HCT116 (cell line): ENCODE measurements at regions not wholly inside any gene's neighbourhood (a gene's known extent, or its start where the extent isn't known, plus 50 kb on each side); places are given as distances from the start of the nearest gene placed in this dataset.

ENCODE experiments used
- ATAC-seq: fragments of 200-7000 bp; cut with Tn5 transposase; 2 replicates; pipeline ENCODE4 v1.9.1; 2020; ENCODE audit warnings: mild to moderate bottlenecking, moderate library complexity
- BruUV-seq: library from RNA; stranded (reverse); fragments of 400-500 nt; replicated peaks from 2 replicates; lab custom pipeline; 2021; lab: Mats Ljungman, UMichigan
- CTCF ChIA-PET: fragments of 300-600 bp; sonication (Branson Sonifier 250); formaldehyde crosslinking; loops from one replicate; lab custom pipeline; 2021; ENCODE audit warnings: antibody characterized with exemption; lab: Charles Lee
- POLR2A ChIA-PET: fragments of 300-600, 350-600 bp; sonication (Branson Sonifier 250); formaldehyde crosslinking; loops from one replicate; lab custom pipeline; 2021; ENCODE audit warnings: antibody characterized with exemption; lab: Charles Lee
- RAD21 ChIA-PET, 2 experiments: fragments of 300-600 bp; sonication (Branson Sonifier 250); formaldehyde crosslinking; loops; one replicate each; lab custom pipeline; 2023; ENCODE audit warnings: low total read pairs in 2 of 2; ENCODE audit not compliant: uncharacterized antibody in 2 of 2, unreplicated experiment in 2 of 2, low non-redundant PET in 1 of 2; lab: Charles Lee
- DNase-seq: peaks from one replicate; pipeline ENCODE4 v3.0.0-alpha.2; 2010; ENCODE audit warnings: low read depth, low spot score
- H2AFZ ChIP-seq: fragments of 200-600 bp; shearing (Covaris generic), sonication (generic); 2 replicates; pipeline ENCODE4 v1.6.1; 2017; ENCODE audit warnings: low read depth, mixed run types, mixed read lengths, antibody characterized with exemption, low read length; ENCODE audit not compliant: poor library complexity, severe bottlenecking
- H3K27ac ChIP-seq: 2 replicates; pipeline ENCODE4 v1.5.1; 2012; ENCODE audit warnings: low read depth, low read length
- H3K27me3 ChIP-seq: fragments of 200-600 bp; sonication (generic); 2 replicates; pipeline ENCODE4 v1.6.1; 2016; ENCODE audit warnings: mixed run types, low read length, mixed read lengths; ENCODE audit not compliant: insufficient read depth
- H3K36me3 ChIP-seq, 2 experiments: fragments of 200-500 bp in 1 of 2; fragments of 200-600 bp in 1 of 2; sonication (Bioruptor generic) in 1 of 2; sonication (generic) in 1 of 2; 2 replicates each; pipeline versions ENCODE4 v1.5.1 to v1.6.1; 2014 to 2016; ENCODE audit warnings: low read length in 2 of 2, inconsistent platforms in 1 of 2, mixed read lengths in 1 of 2, mixed run types in 1 of 2; ENCODE audit not compliant: insufficient read depth in 2 of 2, control insufficient read depth in 1 of 2
- H3K4me1 ChIP-seq, 2 experiments: fragments of 200-600 bp in 1 of 2; sonication (generic) in 1 of 2; 2 replicates each; pipeline versions ENCODE4 v1.5.1 to v1.6.1; 2012 to 2017; ENCODE audit warnings: low read length in 2 of 2, inconsistent platforms in 1 of 2, mild to moderate bottlenecking in 1 of 2, mixed read lengths in 1 of 2, mixed run types in 1 of 2, moderate library complexity in 1 of 2; ENCODE audit not compliant: insufficient read depth in 2 of 2, control insufficient read depth in 1 of 2
- H3K4me2 ChIP-seq: fragments of 200-600 bp; sonication (generic); 2 replicates; pipeline ENCODE4 v1.6.1; 2017; ENCODE audit warnings: mixed run types, low read length, mixed read lengths
- H3K4me3 ChIP-seq, 2 experiments: fragments of 200-600 bp in 1 of 2; sonication (generic) in 1 of 2; replicated peaks in 1 of 2; 2 replicates each; pipeline ENCODE4 v1.5.1; 2011 to 2016; ENCODE audit warnings: low read length in 2 of 2, control low read depth in 1 of 2, low read depth in 1 of 2, mild to moderate bottlenecking in 1 of 2, mixed read lengths in 1 of 2, mixed run types in 1 of 2
- H3K79me2 ChIP-seq: fragments of 200-600 bp; sonication (generic); 2 replicates; pipeline ENCODE4 v1.6.1; 2017; ENCODE audit warnings: mild to moderate bottlenecking, mixed run types, low read length, moderate library complexity, mixed read lengths; ENCODE audit not compliant: insufficient read depth
- H3K9ac ChIP-seq: fragments of 200-600 bp; sonication (generic); 2 replicates; pipeline ENCODE4 v1.6.1; 2016; ENCODE audit warnings: low read length, mixed read lengths
- H3K9me2 ChIP-seq: fragments of 200-600 bp; sonication (generic), shearing (Covaris generic); 2 replicates; pipeline ENCODE4 v1.6.1; 2017; ENCODE audit warnings: mixed run types, mild to moderate bottlenecking, moderate library complexity; ENCODE audit not compliant: insufficient read depth
- H3K9me3 ChIP-seq, 2 experiments: fragments of 200-500 bp in 1 of 2; fragments of 200-600 bp in 1 of 2; sonication (Bioruptor generic) in 1 of 2; sonication (generic) in 1 of 2; 2 replicates each; pipeline ENCODE4 v1.6.1; 2014 to 2017; ENCODE audit warnings: low read length in 2 of 2, mixed read lengths in 2 of 2, inconsistent platforms in 1 of 2, low read depth in 1 of 2, mild to moderate bottlenecking in 1 of 2, mixed run types in 1 of 2, moderate library complexity in 1 of 2; ENCODE audit not compliant: control insufficient read depth in 1 of 2, insufficient read depth in 1 of 2
- H4K20me1 ChIP-seq: fragments of 200-600 bp; sonication (generic), shearing (Covaris generic); 2 replicates; pipeline ENCODE4 v1.6.1; 2017; ENCODE audit warnings: mixed run types, mild to moderate bottlenecking, moderate library complexity; ENCODE audit not compliant: insufficient read depth
- CEBPB ChIP-seq: IDR thresholded peaks from 2 replicates; pipeline ENCODE4 v1.6.1; 2012; ENCODE audit warnings: low read depth
- EGR1 ChIP-seq: IDR thresholded peaks from 2 replicates; pipeline ENCODE4 v1.6.1; 2012; ENCODE audit warnings: low read depth
- ELF1 ChIP-seq: IDR thresholded peaks from 2 replicates; pipeline ENCODE4 v1.6.1; 2012; ENCODE audit warnings: low read depth, borderline replicate concordance
- EZH2 ChIP-seq: fragments of 200-600 bp; sonication (generic); IDR thresholded peaks from 2 replicates; pipeline ENCODE4 v1.6.1; 2017; ENCODE audit warnings: antibody characterized with exemption, mixed run types
- EZH2phosphoT487 ChIP-seq: fragments of 200-600 bp; IDR thresholded peaks from 2 replicates; pipeline ENCODE4 v1.6.1; 2018; ENCODE audit warnings: antibody characterized with exemption, borderline replicate concordance
- POLR2A ChIP-seq: IDR thresholded peaks from 2 replicates; pipeline ENCODE4 v1.7.0; 2011; ENCODE audit warnings: borderline replicate concordance; ENCODE audit not compliant: insufficient read depth, insufficient read length; ENCODE audit errors: extremely low read depth
- POLR2AphosphoS5 ChIP-seq: IDR thresholded peaks from 2 replicates; pipeline ENCODE4 v1.6.1; 2011; ENCODE audit warnings: mild to moderate bottlenecking, low read depth, low read length, moderate library complexity
- SIN3A ChIP-seq: IDR thresholded peaks from 2 replicates; pipeline ENCODE4 v1.6.1; 2012; ENCODE audit warnings: low read depth
- SP1 ChIP-seq: IDR thresholded peaks from 2 replicates; pipeline ENCODE4 v1.6.1; 2012; ENCODE audit warnings: low read depth
- SRF ChIP-seq: IDR thresholded peaks from 2 replicates; pipeline ENCODE4 v1.6.1; 2012; ENCODE audit warnings: low read depth
- TCF7L2 ChIP-seq: IDR thresholded peaks from 2 replicates; pipeline ENCODE4 v1.7.0; 2011; ENCODE audit warnings: borderline replicate concordance, inconsistent platforms; ENCODE audit not compliant: insufficient read depth, insufficient read length; ENCODE audit errors: extremely low read depth
- YY1 ChIP-seq: IDR thresholded peaks from 2 replicates; pipeline ENCODE4 v1.6.1; 2011; ENCODE audit warnings: low read length, low read depth, moderate library complexity, mild to moderate bottlenecking; ENCODE audit not compliant: insufficient replicate concordance; ENCODE audit errors: extremely low read depth
- ZNF274 ChIP-seq: fragments of 200-500 bp; sonication (Bioruptor generic); IDR thresholded peaks from 2 replicates; pipeline ENCODE4 v1.6.1; 2014; ENCODE audit warnings: mild to moderate bottlenecking, low read depth, low read length, inconsistent platforms
- intact Hi-C: fragments of 100-400 bp; cut with micrococcal nuclease; formaldehyde crosslinking; loops from 2 replicates; pipeline ENCODE4 v1.10.0; 2022
- TF ChIP-seq, protein P1 (sequence below): IDR thresholded peaks from 2 replicates; pipeline ENCODE4 v1.6.1; 2012
- TF ChIP-seq, protein P2 (sequence below), 3 experiments: fragments of 200-600 bp in 1 of 3; sonication (generic) in 1 of 3; IDR thresholded peaks in 2 of 3; conservative IDR thresholded peaks in 1 of 3; 2 replicates each; pipeline ENCODE4 v1.5.1; 2012 to 2017; ENCODE audit warnings: low read depth in 2 of 3, low read length in 2 of 3, antibody characterized with exemption in 1 of 3, borderline replicate concordance in 1 of 3, control low read depth in 1 of 3, mild to moderate bottlenecking in 1 of 3, mixed read lengths in 1 of 3, mixed run types in 1 of 3, moderate library complexity in 1 of 3; ENCODE audit not compliant: insufficient read depth in 1 of 3
- TF ChIP-seq, protein P3 (sequence below): IDR thresholded peaks from 2 replicates; pipeline ENCODE4 v1.6.1; 2012

DNA sequence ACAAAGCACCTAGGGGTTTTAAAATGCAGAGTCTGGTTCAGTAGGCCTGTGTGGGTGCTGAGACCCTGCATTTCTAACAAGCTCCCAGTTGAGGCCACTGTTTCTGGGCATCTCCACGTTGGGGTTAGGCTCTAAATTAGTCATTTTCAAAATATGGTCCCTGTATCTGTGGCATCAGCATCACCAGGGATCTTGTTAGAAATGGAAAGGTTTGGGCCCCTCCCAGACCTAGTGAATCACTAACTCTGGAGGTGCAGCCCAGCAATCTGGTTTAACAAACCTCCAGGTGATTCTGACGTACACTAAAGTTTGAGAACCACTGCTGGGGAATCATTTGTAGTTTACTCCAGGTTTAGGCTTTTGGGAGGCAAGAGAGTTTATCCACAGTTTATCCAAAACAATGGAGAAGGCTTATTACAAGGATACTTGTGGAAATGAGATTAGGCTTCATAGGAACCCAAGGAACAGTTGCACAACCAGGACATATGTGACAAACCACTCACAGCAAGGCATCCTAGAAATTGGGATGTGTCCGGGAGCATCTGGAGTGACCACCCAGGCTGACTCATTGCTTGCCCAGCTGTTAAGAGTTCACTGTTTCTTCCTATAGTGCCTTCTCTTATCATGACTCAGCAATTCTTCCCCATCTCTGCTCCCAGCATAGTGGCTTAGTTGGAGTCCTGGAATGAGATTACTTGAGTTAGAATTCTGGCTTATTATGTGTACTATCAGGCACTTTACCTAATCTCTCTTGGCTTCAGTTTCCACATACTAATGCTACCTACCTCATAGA lies 71.6 kb upstream of the STXBP6 start:
- CTCF ChIA-PET = no interaction called here

DNA sequence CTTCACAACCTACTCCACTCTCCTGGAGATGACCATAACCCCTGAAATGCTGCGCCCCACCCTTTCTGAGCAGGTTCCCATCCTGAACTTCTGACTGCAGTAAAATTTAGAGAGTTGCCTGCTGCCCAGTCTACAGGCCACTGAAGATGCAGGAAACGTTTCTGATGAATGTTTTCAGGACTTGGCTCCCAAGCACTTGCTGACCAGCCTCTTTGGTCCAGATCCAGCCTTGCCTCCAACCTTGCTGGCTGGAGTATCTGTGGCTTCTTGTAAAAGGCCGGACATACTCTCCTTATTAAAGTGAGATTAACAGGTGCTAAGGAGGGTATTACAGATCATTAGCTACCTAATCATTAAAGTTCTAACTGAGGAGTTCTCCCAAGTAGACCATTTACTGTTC lies 70.3 kb upstream of the STXBP6 start:
- Histone ChIP-seq H3K36me3 (no peaks in the 10 kb centered on the region), H4K20me1 (no peaks in the 10 kb centered on the region), H3K4me2 (no peak overlapping the region), H3K9me3 (peaks cover 0 to 16% of the 10 kb centered on the region in 2 experiments; a peak in 2 of 4 replicates), H3K4me3 (no peak overlapping the region), H3K9ac (no peak overlapping the region), H3K9me2 (no peaks in the 10 kb centered on the region), H3K27ac (no peak overlapping the region), H2AFZ (no peak overlapping the region)
- POLR2A ChIA-PET = no interaction called here
- DNase-seq (no peak), ATAC-seq (no peak)
- intact Hi-C loops = no loop called here
- no TSS peak for BruUV-seq
- TF ChIP-seq, protein P1, sequence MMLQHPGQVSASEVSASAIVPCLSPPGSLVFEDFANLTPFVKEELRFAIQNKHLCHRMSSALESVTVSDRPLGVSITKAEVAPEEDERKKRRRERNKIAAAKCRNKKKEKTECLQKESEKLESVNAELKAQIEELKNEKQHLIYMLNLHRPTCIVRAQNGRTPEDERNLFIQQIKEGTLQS = no peak
- TF ChIP-seq ELF1 (no peak), SRF (no peak), EZH2 (no peak), YY1 (no peak), ZNF274 (no peak), EZH2phosphoT487 (no peak), CEBPB (no peak), POLR2AphosphoS5 (no peak)
- TF ChIP-seq, protein P2, sequence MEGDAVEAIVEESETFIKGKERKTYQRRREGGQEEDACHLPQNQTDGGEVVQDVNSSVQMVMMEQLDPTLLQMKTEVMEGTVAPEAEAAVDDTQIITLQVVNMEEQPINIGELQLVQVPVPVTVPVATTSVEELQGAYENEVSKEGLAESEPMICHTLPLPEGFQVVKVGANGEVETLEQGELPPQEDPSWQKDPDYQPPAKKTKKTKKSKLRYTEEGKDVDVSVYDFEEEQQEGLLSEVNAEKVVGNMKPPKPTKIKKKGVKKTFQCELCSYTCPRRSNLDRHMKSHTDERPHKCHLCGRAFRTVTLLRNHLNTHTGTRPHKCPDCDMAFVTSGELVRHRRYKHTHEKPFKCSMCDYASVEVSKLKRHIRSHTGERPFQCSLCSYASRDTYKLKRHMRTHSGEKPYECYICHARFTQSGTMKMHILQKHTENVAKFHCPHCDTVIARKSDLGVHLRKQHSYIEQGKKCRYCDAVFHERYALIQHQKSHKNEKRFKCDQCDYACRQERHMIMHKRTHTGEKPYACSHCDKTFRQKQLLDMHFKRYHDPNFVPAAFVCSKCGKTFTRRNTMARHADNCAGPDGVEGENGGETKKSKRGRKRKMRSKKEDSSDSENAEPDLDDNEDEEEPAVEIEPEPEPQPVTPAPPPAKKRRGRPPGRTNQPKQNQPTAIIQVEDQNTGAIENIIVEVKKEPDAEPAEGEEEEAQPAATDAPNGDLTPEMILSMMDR (IDR thresholded peaks at IDR 0.05 in 2 of 3, conservative IDR thresholded peaks at IDR 0.05 in 1 of 3; ENCODE audit: borderline replicate concordance in 1 of 3, insufficient read depth in 1 of 3, low read depth in 2 of 3, low read length in 2 of 3) = no peak
- TF ChIP-seq, protein P3, sequence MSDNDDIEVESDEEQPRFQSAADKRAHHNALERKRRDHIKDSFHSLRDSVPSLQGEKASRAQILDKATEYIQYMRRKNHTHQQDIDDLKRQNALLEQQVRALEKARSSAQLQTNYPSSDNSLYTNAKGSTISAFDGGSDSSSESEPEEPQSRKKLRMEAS = no peak
- TF ChIP-seq, all 23 proteins: peak for 0
- ChIA-PET RAD21 (no interaction called here), CTCF (no interaction called here)
- Histone ChIP-seq H3K79me2 (no peaks in the 10 kb centered on the region), H3K27me3 (no peaks in the 10 kb centered on the region), H3K4me1 (no peaks in the 10 kb centered on the region)

More for the DNA sequence above, 71.6 kb upstream of the STXBP6 start:
- TF ChIP-seq CEBPB (no peak), SP1 (no peak), POLR2A (no peak), EGR1 (no peak), SIN3A (no peak), TCF7L2 (no peak), SRF (no peak)
- no peaks in the 10 kb centered on the region for H3K4me1 ChIP-seq
- no peaks in the 10 kb centered on the region for H3K36me3 ChIP-seq
- no peak for DNase-seq
- ATAC-seq = no peak
- no peak overlapping the region for H3K27ac ChIP-seq
- no peaks in the 10 kb centered on the region for H3K9me2 ChIP-seq
- intact Hi-C loops = no loop called here
- RAD21 ChIA-PET = no interaction called here
- H3K79me2 ChIP-seq = no peaks in the 10 kb centered on the region
- H3K9me3 ChIP-seq = peaks cover 0 to 20% of the 10 kb centered on the region in 2 experiments; a peak in 2 of 4 replicates
- no peak overlapping the region for H3K4me2 ChIP-seq
- no peak overlapping the region for H2AFZ ChIP-seq
- POLR2A ChIA-PET = no interaction called here
- BruUV-seq = no TSS peak
- H3K9ac ChIP-seq = no peak overlapping the region
- no peak overlapping the region for H3K4me3 ChIP-seq
- H4K20me1 ChIP-seq = no peaks in the 10 kb centered on the region
- H3K27me3 ChIP-seq = no peaks in the 10 kb centered on the region
